ENCODE measurements at regions not wholly inside any gene's neighbourhood (a gene's known extent, or its start where the extent isn't known, plus 50 kb on each side); places are given as distances from the start of the nearest gene placed in this dataset.

GRCh38 chr11:104246590-104246989 is 82.6 kb upstream of the PDGFD start:
- POLR2A ChIA-PET = no interaction called here

GRCh38 chr11:104238916-104239315 is 75.0 kb upstream of the PDGFD start:
- Histone ChIP-seq H3K4me2 (ENCODE audit: low read length) (no peak overlapping the region), H3K9me2 (ENCODE audit: insufficient read depth, low read length) (no peaks in the 10 kb centered on the region), H3K27ac (ENCODE audit: low read depth, low read length, poor library complexity, severe bottlenecking) (no peak overlapping the region), H3K4me1 (ENCODE audit: insufficient read depth, low read length, poor library complexity, severe bottlenecking) (no peaks in the 10 kb centered on the region), H3K79me2 (ENCODE audit: insufficient read depth, low read depth, low read length) (no peaks in the 10 kb centered on the region), H3K36me3 (ENCODE audit: insufficient read depth, low read length) (no peaks in the 10 kb centered on the region), H4K20me1 (ENCODE audit: insufficient read depth, low read length) (no peaks in the 10 kb centered on the region), H2AFZ (ENCODE audit: low read length) (no peak overlapping the region), H3K9me3 (ENCODE audit: low read length) (no peaks in the 10 kb centered on the region), H3K4me3 (ENCODE audit: low read depth, low read length, poor library complexity, severe bottlenecking) (no peak overlapping the region)
- CTCF ChIA-PET (ENCODE audit: unreplicated experiment) = no interaction called here
- TF ChIP-seq CTCF (conservative IDR thresholded peaks at IDR 0.05; ENCODE audit: low read length) = no peak
- no peak for TF ChIP-seq EZH2phosphoT487 (IDR thresholded peaks at IDR 0.05; ENCODE audit: borderline replicate concordance, low read depth, low read length)
- intact Hi-C loops (cut with micrococcal nuclease; ENCODE audit: unreplicated experiment) = no loop called here
- BruUV-seq (replicated peaks) = no TSS peak
- DNase-seq (ENCODE audit: low spot score) = no peak
- POLR2A ChIA-PET = no interaction called here

More at GRCh38 chr11:104246590-104246989, 82.6 kb upstream of the PDGFD start:
- no peak for DNase-seq (ENCODE audit: low spot score)
- Histone ChIP-seq H4K20me1 (ENCODE audit: insufficient read depth, low read length) (no peaks in the 10 kb centered on the region), H3K36me3 (ENCODE audit: insufficient read depth, low read length) (no peaks in the 10 kb centered on the region), H3K27ac (ENCODE audit: low read depth, low read length, poor library complexity, severe bottlenecking) (no peak overlapping the region), H3K4me2 (ENCODE audit: low read length) (no peak overlapping the region), H3K9me2 (ENCODE audit: insufficient read depth, low read length) (no peaks in the 10 kb centered on the region), H3K9me3 (ENCODE audit: low read length) (no peaks in the 10 kb centered on the region), H3K79me2 (ENCODE audit: insufficient read depth, low read depth, low read length) (no peaks in the 10 kb centered on the region), H3K4me3 (ENCODE audit: low read depth, low read length, poor library complexity, severe bottlenecking) (no peak overlapping the region), H3K4me1 (ENCODE audit: insufficient read depth, low read length, poor library complexity, severe bottlenecking) (no peaks in the 10 kb centered on the region), H2AFZ (ENCODE audit: low read length) (no peak overlapping the region)
- BruUV-seq (replicated peaks) = no TSS peak
- TF ChIP-seq EZH2phosphoT487 (IDR thresholded peaks at IDR 0.05; ENCODE audit: borderline replicate concordance, low read depth, low read length) = no peak
- TF ChIP-seq CTCF (conservative IDR thresholded peaks at IDR 0.05; ENCODE audit: low read length) = no peak
- CTCF ChIA-PET (ENCODE audit: unreplicated experiment) = no interaction called here
- intact Hi-C loops (cut with micrococcal nuclease; ENCODE audit: unreplicated experiment) = no loop called here

GRCh38 chr11:104225047-104225446 is 61.1 kb upstream of the PDGFD start:
- H2AFZ ChIP-seq (ENCODE audit: low read length) = no peak overlapping the region
- TF ChIP-seq EZH2phosphoT487 (IDR thresholded peaks at IDR 0.05; ENCODE audit: borderline replicate concordance, low read depth, low read length) (no peak), CTCF (conservative IDR thresholded peaks at IDR 0.05; ENCODE audit: low read length) (no peak)
- no peaks in the 10 kb centered on the region for H3K9me3 ChIP-seq (ENCODE audit: low read length)
- no peak for DNase-seq (ENCODE audit: low spot score)
- BruUV-seq (replicated peaks) = no TSS peak
- POLR2A ChIA-PET = interaction anchor here (1.1 kb wide), 1 partner anchor 24 kb away, joined by 4 read pairs; no protein-coding TSS in a partner anchor
- CTCF ChIA-PET (ENCODE audit: unreplicated experiment) = no interaction called here
- H3K4me1 ChIP-seq (ENCODE audit: insufficient read depth, low read length, poor library complexity, severe bottlenecking) = no peaks in the 10 kb centered on the region
- H3K79me2 ChIP-seq (ENCODE audit: insufficient read depth, low read depth, low read length) = no peaks in the 10 kb centered on the region
- no peaks in the 10 kb centered on the region for H3K36me3 ChIP-seq (ENCODE audit: insufficient read depth, low read length)
- no peak overlapping the region for H3K4me2 ChIP-seq (ENCODE audit: low read length)
- intact Hi-C loops (cut with micrococcal nuclease; ENCODE audit: unreplicated experiment) = no loop called here
- no peak overlapping the region for H3K4me3 ChIP-seq (ENCODE audit: low read depth, low read length, poor library complexity, severe bottlenecking)
- no peaks in the 10 kb centered on the region for H4K20me1 ChIP-seq (ENCODE audit: insufficient read depth, low read length)
- H3K9me2 ChIP-seq (ENCODE audit: insufficient read depth, low read length) = no peaks in the 10 kb centered on the region
- H3K27ac ChIP-seq (ENCODE audit: low read depth, low read length, poor library complexity, severe bottlenecking) = no peak overlapping the region
